ENCODE measurements at regions not wholly inside any gene's neighbourhood (a gene's known extent, or its start where the extent isn't known, plus 50 kb on each side); places are given as distances from the start of the nearest gene placed in this dataset.
A peak's percentile ranks its signal among the peaks of the same experiment; 100 is the strongest.
"Not testable (repeated sequence)": the region's sequence is repeated elsewhere in the genome, so short reads cannot be mapped to it uniquely, and the experiment has no call there.

GRCh38 chr20:4435225-4435624, 186.1 kb upstream of the ADRA1D start:
- no peak for DNase-seq (ENCODE audit: low spot score)

GRCh38 chr20:4434681-4435080, 185.6 kb upstream of the ADRA1D start:
- DNase-seq (ENCODE audit: low spot score), result no peak

- DNase-seq (ENCODE audit: low spot score), result no peak
These were observed 182.4 kb upstream of the ADRA1D start for GRCh38 chr20:4431446-4431845.

- not testable (repeated sequence) for DNase-seq (ENCODE audit: low spot score)
These were observed 181.7 kb upstream of the ADRA1D start for GRCh38 chr20:4430826-4431225.

- DNase-seq (ENCODE audit: low spot score), result no peak
These were observed 179.0 kb upstream of the ADRA1D start for GRCh38 chr20:4427940-4428586.

GRCh38 chr20:4418141-4418540, 169.1 kb upstream of the ADRA1D start:
- DNase-seq (ENCODE audit: low spot score), result no peak

- DNase-seq (ENCODE audit: low spot score), result no peak
These were observed 166.2 kb upstream of the ADRA1D start for GRCh38 chr20:4415281-4415680.

- DNase-seq (ENCODE audit: low spot score), result no peak
These were observed 164.4 kb upstream of the ADRA1D start for GRCh38 chr20:4413314-4414049.

- no peak for DNase-seq (ENCODE audit: low spot score)
These were observed 163.1 kb upstream of the ADRA1D start for GRCh38 chr20:4412216-4412615.

GRCh38 chr20:4411744-4412143, 162.7 kb upstream of the ADRA1D start:
- DNase-seq (ENCODE audit: low spot score), result no peak

GRCh38 chr20:4406627-4407026, 157.5 kb upstream of the ADRA1D start:
- peak; percentile 93 for DNase-seq (ENCODE audit: low spot score)

GRCh38 chr20:4401601-4402000, 152.5 kb upstream of the ADRA1D start:
- DNase-seq (ENCODE audit: low spot score), result no peak

GRCh38 chr20:4384961-4385360, 135.9 kb upstream of the ADRA1D start:
- no peak for DNase-seq (ENCODE audit: low spot score)

GRCh38 chr20:4383961-4384360, 134.9 kb upstream of the ADRA1D start:
- peak; percentile 39 for DNase-seq (ENCODE audit: low spot score)

- DNase-seq (ENCODE audit: low spot score), result peak; percentile 62
These were observed 126.8 kb upstream of the ADRA1D start for GRCh38 chr20:4375881-4376280.

GRCh38 chr20:4373454-4373853, 124.4 kb upstream of the ADRA1D start:
- no peak for DNase-seq (ENCODE audit: low spot score)

GRCh38 chr20:4371623-4372251, 122.7 kb upstream of the ADRA1D start:
- no peak for DNase-seq (ENCODE audit: low spot score)

GRCh38 chr20:4370851-4371250, 121.8 kb upstream of the ADRA1D start:
- DNase-seq (ENCODE audit: low spot score), result no peak

GRCh38 chr20:4369798-4370124, 120.7 kb upstream of the ADRA1D start:
- no peak for DNase-seq (ENCODE audit: low spot score)

GRCh38 chr20:4369119-4369797, 120.2 kb upstream of the ADRA1D start:
- DNase-seq (ENCODE audit: low spot score), result no peak

- DNase-seq (ENCODE audit: low spot score), result no peak
These were observed 117.0 kb upstream of the ADRA1D start for GRCh38 chr20:4366076-4366475.

- DNase-seq (ENCODE audit: low spot score), result no peak
These were observed 109.5 kb upstream of the ADRA1D start for GRCh38 chr20:4358552-4358951.

- no peak for DNase-seq (ENCODE audit: low spot score)
These were observed 103.3 kb upstream of the ADRA1D start for GRCh38 chr20:4352348-4352747.
